Gastroesophageal sphincter (tissue), 3 donors: ENCODE measurements at regions not wholly inside any gene's neighbourhood (a gene's known extent, or its start where the extent isn't known, plus 50 kb on each side); places are given as distances from the start of the nearest gene placed in this dataset.

Source experiments
- CTCF ChIP-seq, 4 experiments: fragments of 200-600 bp in 2 of 4; fragments of 450-650 bp in 2 of 4; sonication (generic) in 1 of 4; IDR thresholded peaks; one replicate each; pipeline ENCODE4 v1.5.1; 2017 to 2019; ENCODE audit warnings: antibody characterized with exemption in 4 of 4, mild to moderate bottlenecking in 2 of 4, moderate library complexity in 2 of 4
- EP300 ChIP-seq: sonication (generic); formaldehyde crosslinking; IDR thresholded peaks from one replicate; pipeline ENCODE4 v1.6.1; 2017; ENCODE audit warnings: antibody characterized with exemption, mild to moderate bottlenecking
- POLR2A ChIP-seq, 2 donors: fragments of 450-650 bp; IDR thresholded peaks; one replicate each; pipeline ENCODE4 v1.6.1; 2017; ENCODE audit warnings: antibody characterized with exemption in 2 of 2, mild to moderate bottlenecking in 2 of 2, moderate library complexity in 1 of 2
- POLR2AphosphoS5 ChIP-seq: sonication (generic); formaldehyde crosslinking; IDR thresholded peaks from one replicate; pipeline ENCODE4 v1.6.1; 2017; ENCODE audit warnings: antibody characterized with exemption

- TF ChIP-seq CTCF (IDR thresholded peaks at IDR 0.05) (no peak), EP300 (no peak), POLR2A (IDR thresholded peaks at IDR 0.05) (no peak), POLR2AphosphoS5 (no peak)
These were observed 454.9 kb downstream of the KLF5 start for GRCh38 chr13:73513751-73514150.
